KMS-11 (cell line): ENCODE measurements at regions not wholly inside any gene's neighbourhood (a gene's known extent, or its start where the extent isn't known, plus 50 kb on each side); places are given as distances from the start of the nearest gene placed in this dataset.

Experiments
- H2AFZ ChIP-seq: fragments of 200-600 bp; sonication (generic); 2 replicates; pipeline ENCODE4 v1.6.1; 2016; ENCODE audit warnings: antibody characterized with exemption, mixed run types, low read depth
- H3K27ac ChIP-seq: fragments of 200-600 bp; sonication (generic); 2 replicates; pipeline ENCODE4 v1.6.1; 2016; ENCODE audit warnings: mild to moderate bottlenecking, mixed run types
- H3K27me3 ChIP-seq: fragments of 200-600 bp; sonication (generic); 2 replicates; pipeline ENCODE4 v1.6.1; 2017; ENCODE audit warnings: mild to moderate bottlenecking, low read depth, mixed run types, moderate library complexity; ENCODE audit not compliant: insufficient read depth
- H3K36me3 ChIP-seq: fragments of 200-600 bp; sonication (generic); 2 replicates; pipeline ENCODE4 v1.6.1; 2017; ENCODE audit warnings: mild to moderate bottlenecking, mixed run types; ENCODE audit not compliant: insufficient read depth
- H3K4me1 ChIP-seq: fragments of 200-600 bp; sonication (generic); 2 replicates; pipeline ENCODE4 v1.6.1; 2016; ENCODE audit warnings: mild to moderate bottlenecking, low read depth, mixed run types; ENCODE audit not compliant: poor library complexity, severe bottlenecking
- H3K4me2 ChIP-seq: fragments of 200-600 bp; sonication (generic); 2 replicates; pipeline ENCODE4 v1.7.0; 2016; ENCODE audit warnings: mild to moderate bottlenecking, mixed run types
- H3K4me3 ChIP-seq: fragments of 200-600 bp; sonication (generic); IDR thresholded peaks from 2 replicates; pipeline ENCODE4 v1.6.1; 2017; ENCODE audit warnings: low read depth, low read length, mixed read lengths; ENCODE audit not compliant: insufficient read depth
- H3K79me2 ChIP-seq: fragments of 200-600 bp; sonication (generic); 2 replicates; pipeline ENCODE4 v1.6.1; 2016; ENCODE audit warnings: low read depth, mixed run types; ENCODE audit not compliant: insufficient read depth
- H3K9ac ChIP-seq: fragments of 200-600 bp; sonication (generic); 2 replicates; pipeline ENCODE4 v1.6.1; 2016; ENCODE audit warnings: mild to moderate bottlenecking, mixed run types
- H4K20me1 ChIP-seq: fragments of 200-600 bp; sonication (generic); 2 replicates; pipeline ENCODE4 v1.6.1; 2016; ENCODE audit warnings: mild to moderate bottlenecking, mixed run types; ENCODE audit not compliant: insufficient read depth
- CTCF ChIP-seq: fragments of 200-600 bp; sonication (generic); conservative IDR thresholded peaks from 2 replicates; pipeline ENCODE4 v1.6.1; 2017; ENCODE audit warnings: low read depth, mild to moderate bottlenecking, antibody characterized with exemption, low read length, moderate library complexity, mixed read lengths

GRCh38 chr4:32789026-32789608 lies 2068.9 kb downstream of the PCDH7 start:
- H3K27ac ChIP-seq, result no peak overlapping the region
- no peak overlapping the region for H3K4me2 ChIP-seq
- no peaks in the 10 kb centered on the region for H3K4me1 ChIP-seq
- no peaks in the 10 kb centered on the region for H4K20me1 ChIP-seq
- no peak overlapping the region for H3K4me3 ChIP-seq
- H3K9ac ChIP-seq, result no peak overlapping the region
- no peak for TF ChIP-seq CTCF
- H3K79me2 ChIP-seq, result no peaks in the 10 kb centered on the region
- no peaks in the 10 kb centered on the region for H3K27me3 ChIP-seq
- no peak overlapping the region for H2AFZ ChIP-seq
- H3K36me3 ChIP-seq, result no peaks in the 10 kb centered on the region

- Histone ChIP-seq H3K4me3 (no peak overlapping the region), H3K27ac (no peak overlapping the region), H3K4me1 (no peaks in the 10 kb centered on the region), H4K20me1 (no peaks in the 10 kb centered on the region), H3K27me3 (no peaks in the 10 kb centered on the region), H3K4me2 (no peak overlapping the region), H2AFZ (no peak overlapping the region), H3K9ac (no peak overlapping the region), H3K79me2 (no peaks in the 10 kb centered on the region), H3K36me3 (no peaks in the 10 kb centered on the region)
- no peak for TF ChIP-seq CTCF
Measured at GRCh38 chr4:32790803-32791202, 2070.6 kb downstream of the PCDH7 start.

- Histone ChIP-seq H3K79me2 (no peaks in the 10 kb centered on the region), H3K4me1 (no peaks in the 10 kb centered on the region), H3K9ac (no peak overlapping the region), H3K27ac (no peak overlapping the region), H3K4me3 (no peak overlapping the region), H4K20me1 (no peaks in the 10 kb centered on the region), H3K27me3 (no peaks in the 10 kb centered on the region), H2AFZ (no peak overlapping the region), H3K4me2 (no peak overlapping the region), H3K36me3 (no peaks in the 10 kb centered on the region)
- no peak for TF ChIP-seq CTCF
Measured at GRCh38 chr4:32798471-32799159, 2078.4 kb downstream of the PCDH7 start.

- Histone ChIP-seq H3K27ac (no peak overlapping the region), H3K9ac (no peak overlapping the region), H2AFZ (no peak overlapping the region), H3K27me3 (no peaks in the 10 kb centered on the region), H3K36me3 (no peaks in the 10 kb centered on the region), H3K79me2 (no peaks in the 10 kb centered on the region), H4K20me1 (no peaks in the 10 kb centered on the region), H3K4me3 (no peak overlapping the region), H3K4me1 (no peaks in the 10 kb centered on the region), H3K4me2 (no peak overlapping the region)
- no peak for TF ChIP-seq CTCF
Measured at GRCh38 chr4:32824336-32824735, 2104.2 kb downstream of the PCDH7 start.
